Smooth muscle cell (in vitro differentiated cells): ENCODE measurements at regions not wholly inside any gene's neighbourhood (a gene's known extent, or its start where the extent isn't known, plus 50 kb on each side); places are given as distances from the start of the nearest gene placed in this dataset.

Experiments used
- DNase-seq: peaks from one replicate; lab custom pipeline; 2025; ENCODE audit not compliant: unreplicated experiment; lab: John Stamatoyannopoulos, UW
- H2AFZ ChIP-seq: fragments of 200-600 bp; sonication (generic); 2 replicates; pipeline ENCODE4 v1.6.0; 2016; ENCODE audit warnings: antibody characterized with exemption, low read depth, mild to moderate bottlenecking
- H3F3A ChIP-seq: fragments of 200-600 bp; sonication (generic); 2 replicates; pipeline ENCODE4 v1.6.0; 2017; ENCODE audit warnings: antibody characterized with exemption, low read depth
- H3K27ac ChIP-seq: fragments of 200-600 bp; sonication (generic); 2 replicates; pipeline ENCODE4 v1.5.1; 2016; ENCODE audit warnings: low read depth, mild to moderate bottlenecking
- H3K27me3 ChIP-seq: fragments of 200-600 bp; sonication (generic); 2 replicates; pipeline ENCODE4 v1.6.1; 2016; ENCODE audit warnings: low read depth, mild to moderate bottlenecking
- H3K36me3 ChIP-seq: fragments of 200-600 bp; sonication (generic); 2 replicates; pipeline ENCODE4 v1.5.1; 2016; ENCODE audit warnings: low read depth
- H3K4me1 ChIP-seq: fragments of 200-600 bp; sonication (generic); 2 replicates; pipeline ENCODE4 v1.5.1; 2016; ENCODE audit warnings: low read depth
- H3K4me2 ChIP-seq: fragments of 200-600 bp; sonication (generic); 2 replicates; pipeline ENCODE4 v1.6.0; 2016; ENCODE audit warnings: mild to moderate bottlenecking
- H3K4me3 ChIP-seq: fragments of 200-600 bp; sonication (generic); 2 replicates; pipeline ENCODE4 v1.5.1; 2016; ENCODE audit warnings: mild to moderate bottlenecking
- H3K79me2 ChIP-seq: fragments of 200-600 bp; sonication (generic); 2 replicates; pipeline ENCODE4 v1.6.0; 2016; ENCODE audit warnings: low read depth, mild to moderate bottlenecking
- H3K9ac ChIP-seq: fragments of 200-600 bp; sonication (generic); 2 replicates; pipeline ENCODE4 v1.6.0; 2016; ENCODE audit warnings: low read depth
- H3K9me3 ChIP-seq: fragments of 200-600 bp; sonication (generic); replicated peaks from 2 replicates; pipeline ENCODE4 v1.5.1; 2016; ENCODE audit warnings: low read depth
- H4K20me1 ChIP-seq: fragments of 200-600 bp; sonication (generic); 2 replicates; pipeline ENCODE4 v1.6.0; 2016; ENCODE audit warnings: low read depth
- WGBS: methylation state at CpG from one replicate; pipeline ENCODE4 v1.1.7; 2016; ENCODE audit warnings: low lambda C conversion rate; 5-methylcytosine and 5-hydroxymethylcytosine counted together
- TF ChIP-seq, protein P1 (sequence below): fragments of 200-600 bp; sonication (generic); IDR thresholded peaks from 2 replicates; pipeline ENCODE4 v1.5.1; 2017; ENCODE audit warnings: borderline replicate concordance, mild to moderate bottlenecking, antibody characterized with exemption; ENCODE audit not compliant: insufficient read depth, poor library complexity, severe bottlenecking

DNA sequence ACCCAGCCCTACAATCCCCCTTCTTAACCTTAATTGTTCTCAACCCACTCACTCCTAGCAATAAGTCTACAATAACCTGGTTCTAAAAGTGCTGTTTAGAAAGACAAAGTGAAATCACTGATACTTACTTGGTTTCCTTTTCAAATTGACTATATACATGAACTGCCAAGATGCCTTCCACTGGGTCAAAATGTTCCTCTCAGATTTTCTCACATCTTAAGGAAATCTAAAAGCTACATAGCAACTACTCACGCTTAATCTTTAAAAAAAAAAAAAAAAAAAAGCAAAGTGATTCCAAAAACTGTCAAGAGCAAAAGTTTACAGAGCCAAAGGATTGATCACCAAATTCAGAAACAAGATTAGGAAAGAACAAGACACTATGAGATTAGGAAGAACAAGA, 68.7 kb upstream of the MAP4 start:
- Histone ChIP-seq H3K4me2 (peak overlapping the region; percentile 45), H3K27me3 (no peaks in the 10 kb centered on the region), H3F3A (no peaks in the 10 kb centered on the region), H4K20me1 (peaks cover 78% of the 10 kb centered on the region), H3K4me1 (peaks cover 18% of the 10 kb centered on the region), H3K4me3 (no peak overlapping the region), H3K79me2 (peaks cover 83% of the 10 kb centered on the region), H3K9ac (no peak overlapping the region), H3K9me3 (no peaks in the 10 kb centered on the region), H3K27ac (peak overlapping the region; percentile 95), H3K36me3 (no peaks in the 10 kb centered on the region), H2AFZ (no peak overlapping the region)
- TF ChIP-seq, protein P1, sequence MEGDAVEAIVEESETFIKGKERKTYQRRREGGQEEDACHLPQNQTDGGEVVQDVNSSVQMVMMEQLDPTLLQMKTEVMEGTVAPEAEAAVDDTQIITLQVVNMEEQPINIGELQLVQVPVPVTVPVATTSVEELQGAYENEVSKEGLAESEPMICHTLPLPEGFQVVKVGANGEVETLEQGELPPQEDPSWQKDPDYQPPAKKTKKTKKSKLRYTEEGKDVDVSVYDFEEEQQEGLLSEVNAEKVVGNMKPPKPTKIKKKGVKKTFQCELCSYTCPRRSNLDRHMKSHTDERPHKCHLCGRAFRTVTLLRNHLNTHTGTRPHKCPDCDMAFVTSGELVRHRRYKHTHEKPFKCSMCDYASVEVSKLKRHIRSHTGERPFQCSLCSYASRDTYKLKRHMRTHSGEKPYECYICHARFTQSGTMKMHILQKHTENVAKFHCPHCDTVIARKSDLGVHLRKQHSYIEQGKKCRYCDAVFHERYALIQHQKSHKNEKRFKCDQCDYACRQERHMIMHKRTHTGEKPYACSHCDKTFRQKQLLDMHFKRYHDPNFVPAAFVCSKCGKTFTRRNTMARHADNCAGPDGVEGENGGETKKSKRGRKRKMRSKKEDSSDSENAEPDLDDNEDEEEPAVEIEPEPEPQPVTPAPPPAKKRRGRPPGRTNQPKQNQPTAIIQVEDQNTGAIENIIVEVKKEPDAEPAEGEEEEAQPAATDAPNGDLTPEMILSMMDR: no peak
- 95% methylated on average over 1 of the region's 1 CpG for WGBS
- no peak for DNase-seq

DNA sequence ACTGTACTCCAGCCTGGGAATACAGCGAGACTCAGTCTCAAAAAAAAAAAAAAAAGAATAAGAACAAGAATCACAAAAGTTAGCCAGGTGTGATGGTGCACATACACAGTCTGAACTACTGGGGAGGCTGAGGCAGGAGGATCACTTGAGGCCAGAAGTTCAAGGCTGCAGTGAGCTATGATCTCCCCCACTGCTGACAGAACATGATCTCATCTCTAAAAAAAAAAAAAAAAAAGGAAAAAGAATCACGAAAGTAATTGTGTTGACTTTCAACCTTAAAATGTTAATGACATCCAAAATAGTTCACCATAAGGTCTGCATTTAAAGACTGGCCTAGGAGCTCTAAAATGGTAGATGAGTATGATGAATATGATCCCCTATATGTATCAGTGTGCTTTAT, 68.0 kb upstream of the MAP4 start:
- Histone ChIP-seq H3K4me1 (peaks cover 12% of the 10 kb centered on the region), H3K27ac (peak overlapping the region; percentile 95), H3K9ac (no peak overlapping the region), H4K20me1 (peaks cover 85% of the 10 kb centered on the region), H3K36me3 (no peaks in the 10 kb centered on the region), H3K4me3 (no peak overlapping the region), H3K9me3 (no peaks in the 10 kb centered on the region), H2AFZ (no peak overlapping the region), H3F3A (peaks cover 2% of the 10 kb centered on the region), H3K27me3 (no peaks in the 10 kb centered on the region), H3K79me2 (peaks cover 90% of the 10 kb centered on the region), H3K4me2 (peak overlapping the region; percentile 45)
- 67% methylated on average over 2 of the region's 2 CpGs for WGBS
- no peak for DNase-seq
- TF ChIP-seq, protein P1: no peak

DNA sequence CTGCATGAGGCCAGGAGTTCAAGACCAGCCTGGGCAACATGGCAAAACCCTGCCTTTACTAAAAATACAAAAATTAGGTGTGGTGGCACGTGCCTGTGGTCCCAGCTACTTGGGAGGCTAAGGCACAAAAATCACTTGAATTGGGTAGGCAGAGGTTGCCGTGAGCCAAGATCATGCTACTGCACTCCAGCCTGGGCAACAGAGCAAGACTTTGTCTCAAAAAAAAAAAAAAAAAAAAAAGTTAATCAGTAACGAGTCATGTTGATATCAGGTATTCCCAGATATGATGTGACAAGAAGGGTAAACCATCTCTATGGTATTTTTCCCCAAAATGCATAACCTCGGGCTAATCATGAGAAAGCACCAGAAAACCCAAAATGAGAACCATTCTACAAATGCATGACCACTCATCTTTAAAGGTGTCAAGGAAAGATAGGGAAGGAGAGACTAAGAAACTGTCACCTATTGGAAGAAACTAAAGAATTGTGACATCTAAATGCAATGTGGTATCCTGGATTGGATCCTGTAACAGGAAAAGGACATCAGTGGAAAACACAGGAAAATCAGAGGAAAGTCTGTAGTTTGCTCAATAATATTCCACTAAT, 66.5 kb upstream of the MAP4 start:
- H2AFZ ChIP-seq: no peak overlapping the region
- H4K20me1 ChIP-seq: peaks cover 100% of the 10 kb centered on the region
- peak overlapping the region; percentile 13 for H3K27ac ChIP-seq
- 97% methylated on average over 4 of the region's 4 CpGs for WGBS
- no peak overlapping the region for H3K9ac ChIP-seq
- H3K4me1 ChIP-seq: peaks cover 12% of the 10 kb centered on the region
- peak overlapping the region; percentile 5 for H3K4me2 ChIP-seq
- no peak for DNase-seq
- no peaks in the 10 kb centered on the region for H3K36me3 ChIP-seq
- no peaks in the 10 kb centered on the region for H3K9me3 ChIP-seq
- H3K79me2 ChIP-seq: peaks cover 96% of the 10 kb centered on the region
- H3K4me3 ChIP-seq: no peak overlapping the region
- peaks cover 3% of the 10 kb centered on the region for H3F3A ChIP-seq
- H3K27me3 ChIP-seq: no peaks in the 10 kb centered on the region
- TF ChIP-seq, protein P1: no peak

DNA sequence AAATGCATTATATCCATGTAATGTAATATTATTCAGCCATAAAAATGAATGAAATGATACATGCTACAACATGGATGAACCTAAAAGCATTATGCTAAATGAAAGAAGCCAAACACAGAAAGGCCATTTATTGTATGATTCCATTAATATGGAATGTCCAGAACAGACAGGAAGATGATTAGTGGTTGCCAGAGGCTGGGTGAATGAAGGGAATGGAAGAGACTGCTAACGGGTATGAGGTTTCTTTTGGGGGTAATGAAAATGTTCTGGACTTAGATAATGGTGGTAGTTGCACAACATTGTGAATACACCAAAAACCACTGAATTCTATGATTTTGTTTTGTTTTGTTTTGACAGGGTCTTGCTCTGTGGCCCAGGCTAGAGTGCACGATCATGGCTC, 61.6 kb upstream of the MAP4 start:
- H3K4me2 ChIP-seq: peak overlapping the region; percentile 38
- H3K79me2 ChIP-seq: peaks cover 97% of the 10 kb centered on the region
- DNase-seq: no peak
- no peaks in the 10 kb centered on the region for H3K4me1 ChIP-seq
- H3F3A ChIP-seq: peaks cover 3% of the 10 kb centered on the region
- peaks cover 99% of the 10 kb centered on the region for H4K20me1 ChIP-seq
- H3K27me3 ChIP-seq: no peaks in the 10 kb centered on the region
- peak overlapping the region; percentile 69 for H3K27ac ChIP-seq
- 24% methylated on average over 2 of the region's 2 CpGs for WGBS
- no peak overlapping the region for H2AFZ ChIP-seq
- no peaks in the 10 kb centered on the region for H3K36me3 ChIP-seq
- H3K9ac ChIP-seq: no peak overlapping the region
- no peak overlapping the region for H3K4me3 ChIP-seq
- TF ChIP-seq, protein P1: no peak
- H3K9me3 ChIP-seq: no peaks in the 10 kb centered on the region
